ENCODE measurements at regions not wholly inside any gene's neighbourhood (a gene's known extent, or its start where the extent isn't known, plus 50 kb on each side); places are given as distances from the start of the nearest gene placed in this dataset.

DNA sequence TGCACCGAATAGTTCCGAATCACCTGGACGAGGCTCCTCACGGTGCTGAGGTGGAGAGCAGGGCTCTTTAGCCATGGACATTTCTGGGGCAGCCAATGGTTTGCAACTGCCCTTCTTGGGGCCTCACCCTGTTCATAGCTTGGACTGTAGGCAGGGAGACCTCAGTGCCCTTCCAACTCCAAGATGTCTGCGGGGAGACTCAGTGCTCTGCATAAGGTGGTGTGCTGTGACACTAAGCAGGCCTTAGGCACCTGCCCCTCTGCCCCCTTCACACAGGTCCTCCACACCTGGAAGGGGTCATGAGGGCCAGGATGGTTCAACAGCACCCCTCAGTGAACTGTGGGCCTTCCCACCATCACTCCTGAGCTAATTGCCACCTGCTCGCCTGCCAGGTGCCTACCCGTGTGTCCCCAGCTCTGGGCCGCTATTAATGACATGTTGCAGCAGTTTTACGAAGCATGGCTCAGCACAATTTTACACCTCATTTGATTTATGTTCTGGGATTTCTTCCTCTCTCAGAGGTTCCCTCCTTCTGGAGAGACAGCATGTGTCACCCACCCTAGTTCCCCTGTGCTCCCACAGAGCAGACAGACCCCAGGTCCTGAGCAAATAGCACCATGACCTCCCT, 101.2 kb upstream of the SMAD3 start:
- TF ChIP-seq FOSL1 (IDR thresholded peaks at IDR 0.05; ENCODE audit: low read depth) (no peak), CBX3 (IDR thresholded peaks at IDR 0.05; ENCODE audit: low read depth) (no peak), EGR1 (IDR thresholded peaks at IDR 0.05; ENCODE audit: low read depth) (no peak), ZFX (IDR thresholded peaks at IDR 0.05) (no peak), JUND (IDR thresholded peaks at IDR 0.05) (no peak), SP1 (IDR thresholded peaks at IDR 0.05; ENCODE audit: low read depth) (no peak), ZNF274 (IDR thresholded peaks at IDR 0.05; ENCODE audit: low read depth, low read length) (no peak), POLR2AphosphoS5 (IDR thresholded peaks at IDR 0.05; ENCODE audit: low read depth, low read length) (no peak), TCF7L2 (IDR thresholded peaks at IDR 0.05; ENCODE audit: borderline replicate concordance, extremely low read depth, insufficient read depth, insufficient read length) (no peak), ELF1 (IDR thresholded peaks at IDR 0.05; ENCODE audit: borderline replicate concordance, low read depth) (no peak), EZH2 (IDR thresholded peaks at IDR 0.05) (no peak), RAD21 (IDR thresholded peaks at IDR 0.05; ENCODE audit: low read depth) (no peak)
- TF ChIP-seq, protein P1, sequence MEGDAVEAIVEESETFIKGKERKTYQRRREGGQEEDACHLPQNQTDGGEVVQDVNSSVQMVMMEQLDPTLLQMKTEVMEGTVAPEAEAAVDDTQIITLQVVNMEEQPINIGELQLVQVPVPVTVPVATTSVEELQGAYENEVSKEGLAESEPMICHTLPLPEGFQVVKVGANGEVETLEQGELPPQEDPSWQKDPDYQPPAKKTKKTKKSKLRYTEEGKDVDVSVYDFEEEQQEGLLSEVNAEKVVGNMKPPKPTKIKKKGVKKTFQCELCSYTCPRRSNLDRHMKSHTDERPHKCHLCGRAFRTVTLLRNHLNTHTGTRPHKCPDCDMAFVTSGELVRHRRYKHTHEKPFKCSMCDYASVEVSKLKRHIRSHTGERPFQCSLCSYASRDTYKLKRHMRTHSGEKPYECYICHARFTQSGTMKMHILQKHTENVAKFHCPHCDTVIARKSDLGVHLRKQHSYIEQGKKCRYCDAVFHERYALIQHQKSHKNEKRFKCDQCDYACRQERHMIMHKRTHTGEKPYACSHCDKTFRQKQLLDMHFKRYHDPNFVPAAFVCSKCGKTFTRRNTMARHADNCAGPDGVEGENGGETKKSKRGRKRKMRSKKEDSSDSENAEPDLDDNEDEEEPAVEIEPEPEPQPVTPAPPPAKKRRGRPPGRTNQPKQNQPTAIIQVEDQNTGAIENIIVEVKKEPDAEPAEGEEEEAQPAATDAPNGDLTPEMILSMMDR (IDR thresholded peaks at IDR 0.05 in 2 of 3, conservative IDR thresholded peaks at IDR 0.05 in 1 of 3; ENCODE audit: borderline replicate concordance in 1 of 3, insufficient read depth in 1 of 3, low read depth in 2 of 3, low read length in 2 of 3): no peak
- TF ChIP-seq, protein P2, sequence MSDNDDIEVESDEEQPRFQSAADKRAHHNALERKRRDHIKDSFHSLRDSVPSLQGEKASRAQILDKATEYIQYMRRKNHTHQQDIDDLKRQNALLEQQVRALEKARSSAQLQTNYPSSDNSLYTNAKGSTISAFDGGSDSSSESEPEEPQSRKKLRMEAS (IDR thresholded peaks at IDR 0.05): no peak
- Histone ChIP-seq H3K9me2 (ENCODE audit: insufficient read depth) (no peaks in the 10 kb centered on the region), H3K4me1 (ENCODE audit: control insufficient read depth in 1 of 2, insufficient read depth in 2 of 2, low read length in 2 of 2) (peaks cover 0 to 5% of the 10 kb centered on the region in 2 experiments; a peak in 1 of 4 replicates), H3K9me3 (ENCODE audit: control insufficient read depth in 1 of 2, insufficient read depth in 1 of 2, low read depth in 1 of 2, low read length in 2 of 2) (no peaks in the 10 kb centered on the region), H3K27ac (ENCODE audit: low read depth, low read length) (no peak overlapping the region), H3K27me3 (ENCODE audit: insufficient read depth, low read length) (no peaks in the 10 kb centered on the region), H3K9ac (ENCODE audit: low read length) (no peak overlapping the region), H3K79me2 (ENCODE audit: insufficient read depth, low read length) (no peaks in the 10 kb centered on the region), H3K4me2 (ENCODE audit: low read length) (no peak overlapping the region), H2AFZ (ENCODE audit: low read depth, low read length, poor library complexity, severe bottlenecking) (no peak overlapping the region), H3K36me3 (ENCODE audit: control insufficient read depth in 1 of 2, insufficient read depth in 2 of 2, low read length in 2 of 2) (no peaks in the 10 kb centered on the region), H4K20me1 (ENCODE audit: insufficient read depth) (no peaks in the 10 kb centered on the region), H3K4me3 (replicated peaks in 1 of 2; ENCODE audit: low read depth in 1 of 2, low read length in 2 of 2) (no peak overlapping the region)
- ChIA-PET POLR2A (no interaction called here), CTCF (no interaction called here), RAD21 (ENCODE audit: low non-redundant PET in 1 of 2, low total read pairs in 2 of 2, uncharacterized antibody in 2 of 2, unreplicated experiment in 2 of 2) (no interaction called here)
- DNase-seq (ENCODE audit: low read depth, low spot score): no peak
- ATAC-seq: no peak
- no TSS peak for BruUV-seq (replicated peaks)
- intact Hi-C loops (cut with micrococcal nuclease): no loop called here
